PC-3 (cell line): ENCODE measurements at regions not wholly inside any gene's neighbourhood (a gene's known extent, or its start where the extent isn't known, plus 50 kb on each side); places are given as distances from the start of the nearest gene placed in this dataset.
"Not testable (repeated sequence)": the region's sequence is repeated elsewhere in the genome, so short reads cannot be mapped to it uniquely, and the experiment has no call there.

Source experiments
- ATAC-seq: fragments of 200-7000 bp; cut with Tn5 transposase; 2 replicates; pipeline ENCODE4 v1.9.1; 2020; ENCODE audit warnings: mild to moderate bottlenecking, moderate library complexity
- BruUV-seq: library from RNA; stranded (reverse); fragments of 400-500 nt; replicated peaks from 2 replicates; lab custom pipeline; 2021; lab: Mats Ljungman, UMichigan
- CTCF ChIA-PET: fragments of 300-600 bp; sonication (Branson Sonifier 250); formaldehyde crosslinking; loops from one replicate; lab custom pipeline; 2022; ENCODE audit warnings: antibody characterized with exemption; lab: Charles Lee
- POLR2A ChIA-PET: fragments of 300-600 bp; sonication (Branson Sonifier 250); formaldehyde crosslinking; loops from one replicate; lab custom pipeline; 2022; ENCODE audit warnings: antibody characterized with exemption; ENCODE audit not compliant: unreplicated experiment; lab: Charles Lee
- DNase-seq: peaks from one replicate; pipeline ENCODE4 v3.0.0-alpha.2; 2015
- H2AFZ ChIP-seq: fragments of 300-600 bp; sonication (generic); 2 replicates; pipeline ENCODE4 v1.6.0; 2016; ENCODE audit warnings: antibody characterized with exemption, low read length
- H3F3A ChIP-seq: fragments of 300-600 bp; sonication (generic); one replicate; pipeline ENCODE4 v1.6.0; 2017; ENCODE audit warnings: antibody characterized with exemption, low read length, control low read depth, mild to moderate bottlenecking; ENCODE audit not compliant: unreplicated experiment
- H3K27ac ChIP-seq: fragments of 300-600 bp; sonication (generic); 2 replicates; pipeline ENCODE4 v1.5.1; 2016; ENCODE audit warnings: mild to moderate bottlenecking, low read length
- H3K27me3 ChIP-seq: fragments of 300-600 bp; sonication (generic); 2 replicates; pipeline ENCODE4 v1.6.1; 2016; ENCODE audit warnings: low read length, mixed read lengths
- H3K36me3 ChIP-seq: fragments of 300-600 bp; sonication (generic); 2 replicates; pipeline ENCODE4 v1.6.1; 2016; ENCODE audit warnings: low read depth, mixed run types, low read length, mixed read lengths
- H3K4me1 ChIP-seq: fragments of 300-600 bp; sonication (generic); 2 replicates; pipeline ENCODE4 v1.5.1; 2016; ENCODE audit warnings: low read length; ENCODE audit not compliant: insufficient read depth
- H3K4me2 ChIP-seq: fragments of 300-600 bp; sonication (generic); 2 replicates; pipeline ENCODE4 v1.6.0; 2016; ENCODE audit warnings: low read length
- H3K4me3 ChIP-seq: fragments of 300-600 bp; sonication (generic); 2 replicates; pipeline ENCODE4 v1.5.1; 2016; ENCODE audit warnings: mild to moderate bottlenecking, low read length, mixed read lengths
- H3K79me2 ChIP-seq: fragments of 300-600 bp; sonication (generic); 2 replicates; pipeline ENCODE4 v1.6.1; 2017; ENCODE audit warnings: low read length, mixed read lengths
- H3K9ac ChIP-seq: fragments of 300-600 bp; sonication (generic); 2 replicates; pipeline ENCODE4 v1.6.0; 2016; ENCODE audit warnings: mild to moderate bottlenecking, low read length
- H3K9me2 ChIP-seq: fragments of 300-600 bp; sonication (generic); replicated peaks from 2 replicates; pipeline ENCODE4 v1.6.1; 2016; ENCODE audit warnings: mixed run types, low read length, mixed read lengths
- H3K9me3 ChIP-seq: fragments of 300-600 bp; sonication (generic); 2 replicates; pipeline ENCODE4 v1.6.1; 2016; ENCODE audit warnings: low read length, mixed read lengths
- H4K20me1 ChIP-seq: fragments of 300-600 bp; sonication (generic); 2 replicates; pipeline ENCODE4 v1.6.1; 2016; ENCODE audit warnings: low read length, mixed read lengths
- CTCF ChIP-seq: fragments of 300-600 bp; sonication (generic); conservative IDR thresholded peaks from 2 replicates; pipeline ENCODE4 v1.5.1; 2017; ENCODE audit warnings: antibody characterized with exemption, low read depth, mild to moderate bottlenecking, low read length
- EZH2 ChIP-seq: fragments of 300-600 bp; sonication (generic); IDR thresholded peaks from one replicate; pipeline ENCODE4 v1.6.1; 2017; ENCODE audit warnings: antibody characterized with exemption, mild to moderate bottlenecking, low read length; ENCODE audit not compliant: unreplicated experiment
- EZH2phosphoT487 ChIP-seq: fragments of 300-600 bp; sonication (generic); IDR thresholded peaks from 2 replicates; pipeline ENCODE4 v1.6.1; 2018; ENCODE audit warnings: mild to moderate bottlenecking, antibody characterized with exemption, low read length, borderline replicate concordance
- intact Hi-C: fragments of 100-400 bp; cut with micrococcal nuclease; formaldehyde crosslinking; loops from 2 replicates; pipeline ENCODE4 v1.9.0; 2023

- intact Hi-C loops = loop anchor here (2.0 kb wide), 1 partner anchor 29 kb away; no protein-coding TSS in a partner anchor
- no peaks in the 10 kb centered on the region for H4K20me1 ChIP-seq
- ChIA-PET POLR2A (no interaction called here), CTCF (no interaction called here)
- peak overlapping the region; percentile 91 for H3K27ac ChIP-seq
- H3K4me2 ChIP-seq = peak overlapping the region; percentile 19; the same call in 1 of the 2 replicates
- no peaks in the 10 kb centered on the region for H3K36me3 ChIP-seq
- H3K4me1 ChIP-seq = peaks cover 45% of the 10 kb centered on the region
- H3K9ac ChIP-seq = peak overlapping the region; percentile 59; the same call in 1 of the 2 replicates
- DNase-seq = peak; percentile 41
- no peaks in the 10 kb centered on the region for H3K9me3 ChIP-seq
- no peaks in the 10 kb centered on the region for H3K27me3 ChIP-seq
- H3F3A ChIP-seq = peaks cover 19% of the 10 kb centered on the region
- no peak overlapping the region for H3K4me3 ChIP-seq
- no TSS peak for BruUV-seq
- H2AFZ ChIP-seq = no peak overlapping the region
- no peak for ATAC-seq
- no peaks in the 10 kb centered on the region for H3K9me2 ChIP-seq
- no peak for TF ChIP-seq EZH2phosphoT487
- TF ChIP-seq EZH2 = no peak
- no peak for TF ChIP-seq CTCF
- no peaks in the 10 kb centered on the region for H3K79me2 ChIP-seq
Observed at GRCh38 chr1:203559523-203559922, 65.6 kb downstream of the OPTC start.

- ATAC-seq, H3K27ac ChIP-seq, POLR2A ChIA-PET, H3K4me3 ChIP-seq, H3K27me3 ChIP-seq, H2AFZ ChIP-seq, DNase-seq, H3K9ac ChIP-seq, BruUV-seq, H3K9me3 ChIP-seq, H3K9me2 ChIP-seq, CTCF ChIA-PET, H3K79me2 ChIP-seq, H4K20me1 ChIP-seq, H3K4me2 ChIP-seq, H3K36me3 ChIP-seq, intact Hi-C loops: not testable (repeated sequence)
- peaks cover 19% of the 10 kb centered on the region for H3F3A ChIP-seq
- H3K4me1 ChIP-seq = peaks cover 27% of the 10 kb centered on the region
Observed at GRCh38 chr1:203561761-203562160, 64.9 kb upstream of the ATP2B4 start.

- H4K20me1 ChIP-seq = no peaks in the 10 kb centered on the region
- no TSS peak for BruUV-seq
- DNase-seq (peak; percentile 27), ATAC-seq (no peak)
- no peak overlapping the region for H3K9ac ChIP-seq
- intact Hi-C loops = no loop called here
- no peak for TF ChIP-seq EZH2phosphoT487
- TF ChIP-seq EZH2 = no peak
- no peak for TF ChIP-seq CTCF
- H3K36me3 ChIP-seq = no peaks in the 10 kb centered on the region
- no peaks in the 10 kb centered on the region for H3K9me2 ChIP-seq
- no peak overlapping the region for H3K4me2 ChIP-seq
- H3K27me3 ChIP-seq = no peaks in the 10 kb centered on the region
- no peaks in the 10 kb centered on the region for H3K79me2 ChIP-seq
- no peak overlapping the region for H3K4me3 ChIP-seq
- H3K27ac ChIP-seq = no peak overlapping the region
- no peaks in the 10 kb centered on the region for H3K9me3 ChIP-seq
- peaks cover 12% of the 10 kb centered on the region for H3K4me1 ChIP-seq
- peaks cover 6% of the 10 kb centered on the region for H3F3A ChIP-seq
- H2AFZ ChIP-seq = no peak overlapping the region
- ChIA-PET CTCF (no interaction called here), POLR2A (no interaction called here)
Observed at GRCh38 chr1:203563291-203563690, 63.3 kb upstream of the ATP2B4 start.
